GM12878 (cell line): ENCODE measurements at regions not wholly inside any gene's neighbourhood (a gene's known extent, or its start where the extent isn't known, plus 50 kb on each side); places are given as distances from the start of the nearest gene placed in this dataset.

ENCODE experiments used
- CTCF ChIP-seq, 3 experiments: IDR thresholded peaks in 2 of 3; conservative IDR thresholded peaks in 1 of 3; 2 replicates each; pipeline ENCODE4 v1.5.1; 2011; ENCODE audit warnings: low read depth in 3 of 3, low read length in 3 of 3, mild to moderate bottlenecking in 3 of 3, control low read depth in 2 of 3, moderate library complexity in 2 of 3, inconsistent platforms in 1 of 3, mixed read lengths in 1 of 3; ENCODE audit not compliant: control insufficient read depth in 2 of 3, insufficient read depth in 1 of 3; ENCODE audit errors: extremely low read depth in 1 of 3
- ELK1 ChIP-seq: IDR thresholded peaks from 2 replicates; pipeline ENCODE4 v1.6.1; 2012; ENCODE audit warnings: low read depth, low read length, improper control_type of control experiment
- POLR2AphosphoS5 ChIP-seq: IDR thresholded peaks from 2 replicates; pipeline ENCODE4 v1.6.1; 2011; ENCODE audit warnings: mild to moderate bottlenecking, low read length, inconsistent platforms
- SMC3 ChIP-seq: IDR thresholded peaks from 2 replicates; pipeline ENCODE4 v1.6.1; 2011; ENCODE audit warnings: low read length, improper control_type of control experiment, borderline replicate concordance

- TF ChIP-seq ELK1 (no peak), CTCF (IDR thresholded peaks at IDR 0.05 in 2 of 3, conservative IDR thresholded peaks at IDR 0.05 in 1 of 3; ENCODE audit: control insufficient read depth in 2 of 3, extremely low read depth in 1 of 3, insufficient read depth in 1 of 3, low read depth in 3 of 3, low read length in 3 of 3) (no peak), POLR2AphosphoS5 (no peak), SMC3 (no peak)
These were observed 88.9 kb upstream of the KLF6 start for GRCh38 chr10:3873728-3874461.
